Fibroblast of lung (primary cell): ENCODE measurements at regions not wholly inside any gene's neighbourhood (a gene's known extent, or its start where the extent isn't known, plus 50 kb on each side); places are given as distances from the start of the nearest gene placed in this dataset.

ENCODE experiments used
- CTCF ChIP-seq, 2 donors: IDR thresholded peaks in 1 of 2; conservative IDR thresholded peaks in 1 of 2; 1 replicate in 1 of 2; 2 replicates in 1 of 2; pipeline ENCODE4 v1.5.1; 2011 to 2012; ENCODE audit warnings: low read length in 2 of 2, control low read depth in 1 of 2, inconsistent platforms in 1 of 2, low read depth in 1 of 2, mild to moderate bottlenecking in 1 of 2
- EZH2 ChIP-seq: IDR thresholded peaks from 2 replicates; pipeline ENCODE4 v1.5.1; 2012; ENCODE audit warnings: low read length, control low read depth, mild to moderate bottlenecking; ENCODE audit errors: missing control alignments

- TF ChIP-seq CTCF (conservative IDR thresholded peaks at IDR 0.05 in 1 of 2, IDR thresholded peaks at IDR 0.05 in 1 of 2; ENCODE audit: low read depth in 1 of 2, low read length in 2 of 2) (no peak), EZH2 (no peak)
These were observed 53.4 kb upstream of the SV2C start for GRCh38 chr5:76029739-76030138.
